Esophagus muscularis mucosa (tissue), 4 donors: ENCODE measurements at regions not wholly inside any gene's neighbourhood (a gene's known extent, or its start where the extent isn't known, plus 50 kb on each side); places are given as distances from the start of the nearest gene placed in this dataset.

Source experiments
- DNase-seq: peaks from one replicate; pipeline ENCODE4 v3.0.0-alpha.2; 2017; ENCODE audit errors: extremely low spot score
- H3K27ac ChIP-seq, 4 donors: fragments of 200-600 bp; sonication (generic); replicated peaks in 1 of 4; 1 replicate in 3 of 4; 2 replicates in 1 of 4; pipeline ENCODE4 v1.5.1; 2016 to 2019; ENCODE audit warnings: mild to moderate bottlenecking in 1 of 4
- H3K27me3 ChIP-seq, 4 donors: fragments of 200-600 bp; sonication (generic); one replicate each; pipeline versions ENCODE4 v1.5.1 to v1.6.0; 2016 to 2019
- H3K36me3 ChIP-seq, 4 donors: fragments of 200-600 bp; sonication (generic); one replicate each; pipeline ENCODE4 v1.5.1; 2016 to 2019
- H3K4me1 ChIP-seq, 4 donors: fragments of 200-600 bp; sonication (generic); one replicate each; pipeline ENCODE4 v1.5.1; 2016 to 2019
- H3K4me3 ChIP-seq, 4 donors: fragments of 200-600 bp; sonication (generic); 1 replicate in 2 of 4; 2 replicates in 2 of 4; pipeline ENCODE4 v1.5.1; 2016 to 2019; ENCODE audit warnings: mild to moderate bottlenecking in 4 of 4, moderate library complexity in 1 of 4
- H3K9me3 ChIP-seq, 4 donors: fragments of 200-600 bp; sonication (generic); 1 replicate in 3 of 4; 2 replicates in 1 of 4; pipeline ENCODE4 v1.5.1; 2016 to 2019
- EP300 ChIP-seq: sonication (generic); formaldehyde crosslinking; IDR thresholded peaks from one replicate; pipeline ENCODE4 v1.6.1; 2017; ENCODE audit warnings: antibody characterized with exemption
- POLR2A ChIP-seq: fragments of 450-650 bp; IDR thresholded peaks from one replicate; pipeline ENCODE4 v1.6.1; 2017; ENCODE audit warnings: antibody characterized with exemption, moderate library complexity, mild to moderate bottlenecking, low read depth
- POLR2AphosphoS5 ChIP-seq, 2 donors: sonication (generic); formaldehyde crosslinking; IDR thresholded peaks; one replicate each; pipeline ENCODE4 v1.6.1; 2017; ENCODE audit warnings: antibody characterized with exemption in 2 of 2
- WGBS: methylation state at CpG from one replicate; pipeline ENCODE4 v1.1.5; 2018; 5-methylcytosine and 5-hydroxymethylcytosine counted together
- intact Hi-C: fragments of 100-400 bp; cut with DNase I; formaldehyde crosslinking; loops from one replicate; pipeline ENCODE4 v1.15.1; 2023
- TF ChIP-seq, protein P1 (sequence below), 3 experiments: fragments of 200-600 bp in 2 of 3; fragments of 450-650 bp in 1 of 3; sonication (generic) in 2 of 3; IDR thresholded peaks; one replicate each; pipeline ENCODE4 v1.5.1; 2017 to 2019; ENCODE audit warnings: antibody characterized with exemption in 3 of 3, mild to moderate bottlenecking in 2 of 3, moderate library complexity in 1 of 3

DNA sequence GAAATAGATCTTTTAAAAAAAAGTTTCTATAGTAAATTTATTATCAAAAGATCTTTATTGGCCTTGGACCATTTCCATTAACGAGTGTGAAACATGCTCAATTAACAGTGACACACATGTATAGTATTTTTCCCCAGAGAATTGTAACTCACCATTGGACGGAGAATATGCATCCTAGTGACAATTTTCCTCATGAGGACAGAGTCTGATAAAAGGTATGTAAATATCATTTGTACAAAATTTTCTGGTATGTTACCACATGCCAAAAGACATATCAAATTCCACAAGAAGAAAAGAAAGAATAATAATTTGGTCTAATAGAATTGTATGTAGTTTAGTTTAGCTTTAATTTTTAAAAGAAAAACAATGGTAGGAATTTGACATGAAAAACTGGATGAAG is 1096.0 kb upstream of the FLRT2 start:
- no peak for DNase-seq
- no peak overlapping the region for H3K27ac ChIP-seq
- no peak overlapping the region for H3K4me3 ChIP-seq
- 80% methylated on average over 2 of the region's 2 CpGs for WGBS
- H3K4me1 ChIP-seq, result no peaks in the 10 kb centered on the region
- intact Hi-C loops, result no loop called here
- H3K9me3 ChIP-seq, result no peaks in the 10 kb centered on the region
- no peaks in the 10 kb centered on the region for H3K27me3 ChIP-seq
- no peaks in the 10 kb centered on the region for H3K36me3 ChIP-seq
- TF ChIP-seq POLR2A (no peak), EP300 (no peak), POLR2AphosphoS5 (IDR thresholded peaks at IDR 0.05) (no peak)
- TF ChIP-seq, protein P1, sequence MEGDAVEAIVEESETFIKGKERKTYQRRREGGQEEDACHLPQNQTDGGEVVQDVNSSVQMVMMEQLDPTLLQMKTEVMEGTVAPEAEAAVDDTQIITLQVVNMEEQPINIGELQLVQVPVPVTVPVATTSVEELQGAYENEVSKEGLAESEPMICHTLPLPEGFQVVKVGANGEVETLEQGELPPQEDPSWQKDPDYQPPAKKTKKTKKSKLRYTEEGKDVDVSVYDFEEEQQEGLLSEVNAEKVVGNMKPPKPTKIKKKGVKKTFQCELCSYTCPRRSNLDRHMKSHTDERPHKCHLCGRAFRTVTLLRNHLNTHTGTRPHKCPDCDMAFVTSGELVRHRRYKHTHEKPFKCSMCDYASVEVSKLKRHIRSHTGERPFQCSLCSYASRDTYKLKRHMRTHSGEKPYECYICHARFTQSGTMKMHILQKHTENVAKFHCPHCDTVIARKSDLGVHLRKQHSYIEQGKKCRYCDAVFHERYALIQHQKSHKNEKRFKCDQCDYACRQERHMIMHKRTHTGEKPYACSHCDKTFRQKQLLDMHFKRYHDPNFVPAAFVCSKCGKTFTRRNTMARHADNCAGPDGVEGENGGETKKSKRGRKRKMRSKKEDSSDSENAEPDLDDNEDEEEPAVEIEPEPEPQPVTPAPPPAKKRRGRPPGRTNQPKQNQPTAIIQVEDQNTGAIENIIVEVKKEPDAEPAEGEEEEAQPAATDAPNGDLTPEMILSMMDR (IDR thresholded peaks at IDR 0.05), result no peak

DNA sequence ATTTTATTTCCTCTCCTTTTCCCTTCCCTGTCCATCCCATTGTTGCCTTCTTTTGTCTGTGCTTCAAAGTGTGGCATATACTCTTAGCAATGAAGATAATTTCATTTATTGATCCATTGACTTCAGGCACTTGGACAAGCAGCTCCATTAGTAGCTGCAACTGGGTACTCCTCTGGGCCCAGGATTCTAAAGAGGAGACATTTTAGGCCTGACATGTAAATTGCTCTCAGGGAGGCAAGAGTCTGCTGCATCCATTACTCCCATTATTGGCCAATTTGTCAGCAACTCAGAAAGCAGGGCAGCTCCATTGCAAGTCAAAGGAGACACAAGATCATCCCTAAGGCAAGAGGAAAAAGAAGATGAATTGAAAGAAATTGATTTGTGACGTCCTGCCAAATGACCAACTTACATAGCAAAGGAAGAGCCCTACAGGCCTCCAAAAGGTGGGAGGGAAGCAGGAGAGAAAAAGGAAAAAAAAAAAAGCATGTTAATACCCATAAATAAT is 1094.1 kb upstream of the FLRT2 start:
- DNase-seq, result no peak
- no peaks in the 10 kb centered on the region for H3K36me3 ChIP-seq
- H3K27me3 ChIP-seq, result no peaks in the 10 kb centered on the region
- no peaks in the 10 kb centered on the region for H3K9me3 ChIP-seq
- intact Hi-C loops, result no loop called here
- H3K4me3 ChIP-seq, result no peak overlapping the region
- H3K4me1 ChIP-seq, result no peaks in the 10 kb centered on the region
- no peak for TF ChIP-seq POLR2AphosphoS5 (IDR thresholded peaks at IDR 0.05)
- TF ChIP-seq, protein P1 (IDR thresholded peaks at IDR 0.05), result no peak
- TF ChIP-seq EP300, result no peak
- no peak for TF ChIP-seq POLR2A
- WGBS, result 100% methylated on average over 1 of the region's 1 CpG
- no peak overlapping the region for H3K27ac ChIP-seq

DNA sequence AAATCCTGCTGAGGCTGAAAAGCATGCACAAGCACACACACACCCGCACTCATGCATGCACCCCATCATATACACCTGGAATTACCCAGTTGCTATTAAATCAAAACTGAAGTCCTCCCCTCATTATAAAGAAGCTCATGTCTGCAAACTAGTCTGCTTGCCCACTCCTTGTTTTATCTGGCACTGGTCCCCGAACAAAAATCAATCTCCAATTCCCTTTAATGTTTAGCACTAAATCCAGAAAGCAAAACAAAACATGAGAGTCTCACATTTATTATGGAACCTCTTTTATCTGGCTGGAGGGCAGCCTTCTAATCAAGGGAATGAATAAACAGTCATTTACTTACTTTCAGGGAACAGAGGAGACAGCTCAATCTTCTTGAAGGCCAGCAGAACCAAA is 1093.4 kb upstream of the FLRT2 start:
- Histone ChIP-seq H3K27me3 (no peaks in the 10 kb centered on the region), H3K4me3 (no peak overlapping the region), H3K36me3 (no peaks in the 10 kb centered on the region), H3K4me1 (no peaks in the 10 kb centered on the region), H3K9me3 (no peaks in the 10 kb centered on the region), H3K27ac (no peak overlapping the region)
- no peak for DNase-seq
- TF ChIP-seq EP300 (no peak), POLR2A (no peak), POLR2AphosphoS5 (IDR thresholded peaks at IDR 0.05) (no peak)
- TF ChIP-seq, protein P1 (IDR thresholded peaks at IDR 0.05), result no peak
- 69% methylated on average over 2 of the region's 2 CpGs for WGBS
- intact Hi-C loops, result no loop called here

DNA sequence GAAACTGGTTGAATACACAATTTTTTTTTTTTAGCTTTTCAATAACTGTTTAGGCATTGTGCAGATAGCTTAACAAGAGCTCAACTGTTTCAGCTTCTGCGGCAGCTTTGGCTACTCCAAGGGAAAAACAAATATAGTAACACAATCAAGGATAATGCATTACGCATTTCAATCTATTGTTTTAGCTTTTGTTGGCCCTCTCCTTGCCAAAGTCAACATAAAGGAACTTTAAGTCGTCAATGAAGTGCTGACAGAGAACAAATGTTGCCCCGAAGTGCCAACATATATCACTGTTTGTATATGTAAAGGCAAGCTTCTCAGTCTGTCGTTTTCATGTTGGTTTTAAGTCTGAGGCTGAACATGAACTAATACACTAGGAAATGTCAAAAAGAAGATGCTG is 1087.4 kb upstream of the FLRT2 start:
- Histone ChIP-seq H3K9me3 (no peaks in the 10 kb centered on the region), H3K36me3 (no peaks in the 10 kb centered on the region), H3K4me3 (no peak overlapping the region), H3K27ac (no peak overlapping the region), H3K4me1 (no peaks in the 10 kb centered on the region), H3K27me3 (no peaks in the 10 kb centered on the region)
- intact Hi-C loops, result no loop called here
- TF ChIP-seq, protein P1 (IDR thresholded peaks at IDR 0.05), result no peak
- TF ChIP-seq EP300 (no peak), POLR2AphosphoS5 (IDR thresholded peaks at IDR 0.05) (no peak), POLR2A (no peak)
- WGBS, result 41% methylated on average over 5 of the region's 5 CpGs
- DNase-seq, result no peak

DNA sequence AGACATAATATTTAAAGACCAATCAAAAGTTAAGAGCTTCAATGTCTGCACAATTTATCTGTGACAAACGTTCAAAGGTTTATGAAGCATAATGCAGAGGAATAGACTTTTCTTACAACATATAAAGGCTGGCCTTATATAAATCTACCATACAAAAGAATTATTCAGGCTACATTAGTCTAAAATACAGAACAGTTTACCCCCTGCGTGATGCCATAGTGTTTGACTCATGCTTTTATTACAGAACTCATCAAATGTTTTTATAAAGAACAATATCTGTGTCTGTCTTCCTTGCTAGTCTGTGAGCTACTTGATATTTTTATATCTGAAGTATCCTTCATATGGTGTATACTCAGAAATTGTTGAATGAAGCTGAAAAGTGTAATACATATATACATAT is 1084.5 kb upstream of the FLRT2 start:
- Histone ChIP-seq H3K4me3 (no peak overlapping the region), H3K9me3 (no peaks in the 10 kb centered on the region), H3K36me3 (no peaks in the 10 kb centered on the region), H3K4me1 (no peaks in the 10 kb centered on the region), H3K27me3 (no peaks in the 10 kb centered on the region), H3K27ac (no peak overlapping the region)
- WGBS, result 89% methylated on average over 2 of the region's 2 CpGs
- no peak for DNase-seq
- no peak for TF ChIP-seq POLR2AphosphoS5 (IDR thresholded peaks at IDR 0.05)
- intact Hi-C loops, result no loop called here
